GM23338 (cell line): ENCODE measurements at regions not wholly inside any gene's neighbourhood (a gene's known extent, or its start where the extent isn't known, plus 50 kb on each side); places are given as distances from the start of the nearest gene placed in this dataset.

Experiments used
- CREB1 ChIP-seq: fragments of 250-450 bp; sonication (Bioruptor Pico); IDR thresholded peaks from 2 replicates; pipeline ENCODE4 v1.5.0; 2020; ENCODE audit warnings: low read depth, mild to moderate bottlenecking, moderate library complexity
- EZH2 ChIP-seq: fragments of 200-600 bp; sonication (generic); IDR thresholded peaks from one replicate; pipeline ENCODE4 v1.8.0; 2017; ENCODE audit warnings: antibody characterized with exemption, mild to moderate bottlenecking, low read depth; ENCODE audit not compliant: unreplicated experiment
- EZH2phosphoT487 ChIP-seq: fragments of 200-600 bp; sonication (generic); IDR thresholded peaks from one replicate; pipeline ENCODE4 v1.8.1; 2018; ENCODE audit warnings: antibody characterized with exemption; ENCODE audit not compliant: unreplicated experiment
- POLR2AphosphoS5 ChIP-seq: IDR thresholded peaks from 2 replicates; pipeline ENCODE4 v1.6.1; 2016; ENCODE audit warnings: antibody characterized with exemption, low read depth
- TF ChIP-seq, protein P1 (sequence below), 2 experiments: fragments of 200-600 bp in 1 of 2; sonication (generic) in 1 of 2; conservative IDR thresholded peaks; 2 replicates each; pipeline versions ENCODE4 v1.5.1 to v1.6.1; 2016 to 2017; ENCODE audit warnings: antibody characterized with exemption in 2 of 2, low read depth in 2 of 2, mild to moderate bottlenecking in 2 of 2, moderate library complexity in 1 of 2

DNA sequence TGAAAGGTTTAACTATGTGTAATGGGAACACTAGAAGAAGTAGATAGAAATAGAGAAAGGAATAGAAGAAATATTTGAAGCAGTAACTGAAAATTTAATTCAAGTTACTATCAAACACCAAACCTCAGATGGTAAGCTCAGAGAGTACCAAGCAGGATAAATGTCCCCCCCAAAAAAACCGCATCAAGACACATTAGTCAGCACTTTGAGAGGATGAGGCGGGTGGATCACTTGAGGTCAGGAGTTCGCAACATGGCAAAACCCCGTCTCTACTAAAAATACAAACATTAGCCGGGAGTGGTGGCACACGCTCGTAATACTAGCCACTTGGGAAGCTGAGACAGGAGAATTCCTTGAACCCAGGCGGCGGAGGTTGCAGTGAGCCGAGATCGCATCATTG lies 253.1 kb downstream of the C6orf118 start:
- TF ChIP-seq, protein P1, sequence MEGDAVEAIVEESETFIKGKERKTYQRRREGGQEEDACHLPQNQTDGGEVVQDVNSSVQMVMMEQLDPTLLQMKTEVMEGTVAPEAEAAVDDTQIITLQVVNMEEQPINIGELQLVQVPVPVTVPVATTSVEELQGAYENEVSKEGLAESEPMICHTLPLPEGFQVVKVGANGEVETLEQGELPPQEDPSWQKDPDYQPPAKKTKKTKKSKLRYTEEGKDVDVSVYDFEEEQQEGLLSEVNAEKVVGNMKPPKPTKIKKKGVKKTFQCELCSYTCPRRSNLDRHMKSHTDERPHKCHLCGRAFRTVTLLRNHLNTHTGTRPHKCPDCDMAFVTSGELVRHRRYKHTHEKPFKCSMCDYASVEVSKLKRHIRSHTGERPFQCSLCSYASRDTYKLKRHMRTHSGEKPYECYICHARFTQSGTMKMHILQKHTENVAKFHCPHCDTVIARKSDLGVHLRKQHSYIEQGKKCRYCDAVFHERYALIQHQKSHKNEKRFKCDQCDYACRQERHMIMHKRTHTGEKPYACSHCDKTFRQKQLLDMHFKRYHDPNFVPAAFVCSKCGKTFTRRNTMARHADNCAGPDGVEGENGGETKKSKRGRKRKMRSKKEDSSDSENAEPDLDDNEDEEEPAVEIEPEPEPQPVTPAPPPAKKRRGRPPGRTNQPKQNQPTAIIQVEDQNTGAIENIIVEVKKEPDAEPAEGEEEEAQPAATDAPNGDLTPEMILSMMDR (conservative IDR thresholded peaks at IDR 0.05; ENCODE audit: low read depth in 2 of 2), result no peak
- TF ChIP-seq EZH2phosphoT487, result no peak
- TF ChIP-seq EZH2, result no peak
- no peak for TF ChIP-seq POLR2AphosphoS5
- no peak for TF ChIP-seq CREB1 (CRISPR knock-in tag)
